PC-3 (cell line): ENCODE measurements at regions not wholly inside any gene's neighbourhood (a gene's known extent, or its start where the extent isn't known, plus 50 kb on each side); places are given as distances from the start of the nearest gene placed in this dataset.
"Not testable (repeated sequence)": the region's sequence is repeated elsewhere in the genome, so short reads cannot be mapped to it uniquely, and the experiment has no call there.

Experiments used
- ATAC-seq: fragments of 200-7000 bp; cut with Tn5 transposase; 2 replicates; pipeline ENCODE4 v1.9.1; 2020; ENCODE audit warnings: mild to moderate bottlenecking, moderate library complexity
- BruUV-seq: library from RNA; stranded (reverse); fragments of 400-500 nt; replicated peaks from 2 replicates; lab custom pipeline; 2021; lab: Mats Ljungman, UMichigan
- CTCF ChIA-PET: fragments of 300-600 bp; sonication (Branson Sonifier 250); formaldehyde crosslinking; loops from one replicate; lab custom pipeline; 2022; ENCODE audit warnings: antibody characterized with exemption; lab: Charles Lee
- POLR2A ChIA-PET: fragments of 300-600 bp; sonication (Branson Sonifier 250); formaldehyde crosslinking; loops from one replicate; lab custom pipeline; 2022; ENCODE audit warnings: antibody characterized with exemption; ENCODE audit not compliant: unreplicated experiment; lab: Charles Lee
- DNase-seq: peaks from one replicate; pipeline ENCODE4 v3.0.0-alpha.2; 2015
- H2AFZ ChIP-seq: fragments of 300-600 bp; sonication (generic); 2 replicates; pipeline ENCODE4 v1.6.0; 2016; ENCODE audit warnings: antibody characterized with exemption, low read length
- H3F3A ChIP-seq: fragments of 300-600 bp; sonication (generic); one replicate; pipeline ENCODE4 v1.6.0; 2017; ENCODE audit warnings: antibody characterized with exemption, low read length, control low read depth, mild to moderate bottlenecking; ENCODE audit not compliant: unreplicated experiment
- H3K27ac ChIP-seq: fragments of 300-600 bp; sonication (generic); 2 replicates; pipeline ENCODE4 v1.5.1; 2016; ENCODE audit warnings: mild to moderate bottlenecking, low read length
- H3K27me3 ChIP-seq: fragments of 300-600 bp; sonication (generic); 2 replicates; pipeline ENCODE4 v1.6.1; 2016; ENCODE audit warnings: low read length, mixed read lengths
- H3K36me3 ChIP-seq: fragments of 300-600 bp; sonication (generic); 2 replicates; pipeline ENCODE4 v1.6.1; 2016; ENCODE audit warnings: low read depth, mixed run types, low read length, mixed read lengths
- H3K4me1 ChIP-seq: fragments of 300-600 bp; sonication (generic); 2 replicates; pipeline ENCODE4 v1.5.1; 2016; ENCODE audit warnings: low read length; ENCODE audit not compliant: insufficient read depth
- H3K4me2 ChIP-seq: fragments of 300-600 bp; sonication (generic); 2 replicates; pipeline ENCODE4 v1.6.0; 2016; ENCODE audit warnings: low read length
- H3K4me3 ChIP-seq: fragments of 300-600 bp; sonication (generic); 2 replicates; pipeline ENCODE4 v1.5.1; 2016; ENCODE audit warnings: mild to moderate bottlenecking, low read length, mixed read lengths
- H3K79me2 ChIP-seq: fragments of 300-600 bp; sonication (generic); 2 replicates; pipeline ENCODE4 v1.6.1; 2017; ENCODE audit warnings: low read length, mixed read lengths
- H3K9ac ChIP-seq: fragments of 300-600 bp; sonication (generic); 2 replicates; pipeline ENCODE4 v1.6.0; 2016; ENCODE audit warnings: mild to moderate bottlenecking, low read length
- H3K9me2 ChIP-seq: fragments of 300-600 bp; sonication (generic); replicated peaks from 2 replicates; pipeline ENCODE4 v1.6.1; 2016; ENCODE audit warnings: mixed run types, low read length, mixed read lengths
- H3K9me3 ChIP-seq: fragments of 300-600 bp; sonication (generic); 2 replicates; pipeline ENCODE4 v1.6.1; 2016; ENCODE audit warnings: low read length, mixed read lengths
- H4K20me1 ChIP-seq: fragments of 300-600 bp; sonication (generic); 2 replicates; pipeline ENCODE4 v1.6.1; 2016; ENCODE audit warnings: low read length, mixed read lengths
- EZH2 ChIP-seq: fragments of 300-600 bp; sonication (generic); IDR thresholded peaks from one replicate; pipeline ENCODE4 v1.6.1; 2017; ENCODE audit warnings: antibody characterized with exemption, mild to moderate bottlenecking, low read length; ENCODE audit not compliant: unreplicated experiment
- EZH2phosphoT487 ChIP-seq: fragments of 300-600 bp; sonication (generic); IDR thresholded peaks from 2 replicates; pipeline ENCODE4 v1.6.1; 2018; ENCODE audit warnings: mild to moderate bottlenecking, antibody characterized with exemption, low read length, borderline replicate concordance
- intact Hi-C: fragments of 100-400 bp; cut with micrococcal nuclease; formaldehyde crosslinking; loops from 2 replicates; pipeline ENCODE4 v1.9.0; 2023
- TF ChIP-seq, protein P1 (sequence below): fragments of 300-600 bp; sonication (generic); conservative IDR thresholded peaks from 2 replicates; pipeline ENCODE4 v1.5.1; 2017; ENCODE audit warnings: antibody characterized with exemption, low read depth, mild to moderate bottlenecking, low read length

DNA sequence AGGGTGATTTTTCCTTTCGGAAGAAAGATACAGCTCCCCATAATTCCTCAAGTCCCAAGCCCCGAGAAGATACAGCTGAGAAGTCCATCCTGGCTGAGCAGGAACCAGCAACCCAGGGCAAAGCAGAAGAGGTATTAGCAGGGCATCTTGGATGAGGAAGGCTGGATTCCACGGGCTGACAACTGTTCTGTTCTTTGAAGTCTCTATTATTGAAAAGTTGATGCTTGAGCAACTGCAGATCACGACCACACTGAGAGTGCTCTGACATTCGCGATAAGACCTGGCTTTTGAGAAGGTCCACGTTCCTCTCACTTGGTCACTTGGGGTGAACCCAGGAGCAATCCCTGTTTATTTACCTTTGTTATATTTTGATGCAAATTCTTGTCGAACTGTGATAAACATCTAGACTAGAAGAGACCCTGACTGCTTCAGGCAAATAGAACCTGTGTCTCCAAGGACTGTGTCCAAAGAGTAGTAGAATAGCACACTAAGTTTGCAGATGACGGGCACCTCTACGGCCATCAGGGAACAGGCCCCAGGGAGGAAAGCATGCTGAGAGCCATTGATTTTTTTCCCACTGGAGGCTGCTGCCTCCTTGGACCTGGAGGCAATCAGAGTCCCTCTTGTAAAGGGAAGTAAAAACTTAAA, 133.1 kb downstream of the ARL4C start:
- peak overlapping the region; percentile 54 for H2AFZ ChIP-seq
- no TSS peak for BruUV-seq
- peak overlapping the region; percentile 90 for H3K27ac ChIP-seq
- no peaks in the 10 kb centered on the region for H3K27me3 ChIP-seq
- POLR2A ChIA-PET: interaction anchor here (0.8 kb wide), 1 partner anchor 55 kb away, joined by 3 read pairs; no protein-coding TSS in a partner anchor
- no peaks in the 10 kb centered on the region for H4K20me1 ChIP-seq
- ATAC-seq (no peak), DNase-seq (no peak)
- H3K4me1 ChIP-seq: peaks cover 64% of the 10 kb centered on the region
- H3K9ac ChIP-seq: peak overlapping the region; percentile 51
- H3K79me2 ChIP-seq: no peaks in the 10 kb centered on the region
- no peak for TF ChIP-seq EZH2
- TF ChIP-seq EZH2phosphoT487: no peak
- TF ChIP-seq, protein P1, sequence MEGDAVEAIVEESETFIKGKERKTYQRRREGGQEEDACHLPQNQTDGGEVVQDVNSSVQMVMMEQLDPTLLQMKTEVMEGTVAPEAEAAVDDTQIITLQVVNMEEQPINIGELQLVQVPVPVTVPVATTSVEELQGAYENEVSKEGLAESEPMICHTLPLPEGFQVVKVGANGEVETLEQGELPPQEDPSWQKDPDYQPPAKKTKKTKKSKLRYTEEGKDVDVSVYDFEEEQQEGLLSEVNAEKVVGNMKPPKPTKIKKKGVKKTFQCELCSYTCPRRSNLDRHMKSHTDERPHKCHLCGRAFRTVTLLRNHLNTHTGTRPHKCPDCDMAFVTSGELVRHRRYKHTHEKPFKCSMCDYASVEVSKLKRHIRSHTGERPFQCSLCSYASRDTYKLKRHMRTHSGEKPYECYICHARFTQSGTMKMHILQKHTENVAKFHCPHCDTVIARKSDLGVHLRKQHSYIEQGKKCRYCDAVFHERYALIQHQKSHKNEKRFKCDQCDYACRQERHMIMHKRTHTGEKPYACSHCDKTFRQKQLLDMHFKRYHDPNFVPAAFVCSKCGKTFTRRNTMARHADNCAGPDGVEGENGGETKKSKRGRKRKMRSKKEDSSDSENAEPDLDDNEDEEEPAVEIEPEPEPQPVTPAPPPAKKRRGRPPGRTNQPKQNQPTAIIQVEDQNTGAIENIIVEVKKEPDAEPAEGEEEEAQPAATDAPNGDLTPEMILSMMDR: no peak
- CTCF ChIA-PET: interaction anchor here (0.7 kb wide), 1 partner anchor 74 kb away, joined by 3 read pairs; no protein-coding TSS in a partner anchor
- no peaks in the 10 kb centered on the region for H3K9me3 ChIP-seq
- H3K36me3 ChIP-seq: no peaks in the 10 kb centered on the region
- intact Hi-C loops: loop anchor here (1.0 to 5.0 kb wide), 4 partner anchors 56 to 386 kb away; no protein-coding TSS in a partner anchor
- H3K4me3 ChIP-seq: peak overlapping the region; percentile 40
- H3F3A ChIP-seq: peaks cover 6% of the 10 kb centered on the region
- H3K4me2 ChIP-seq: peak overlapping the region; percentile 52
- no peaks in the 10 kb centered on the region for H3K9me2 ChIP-seq

DNA sequence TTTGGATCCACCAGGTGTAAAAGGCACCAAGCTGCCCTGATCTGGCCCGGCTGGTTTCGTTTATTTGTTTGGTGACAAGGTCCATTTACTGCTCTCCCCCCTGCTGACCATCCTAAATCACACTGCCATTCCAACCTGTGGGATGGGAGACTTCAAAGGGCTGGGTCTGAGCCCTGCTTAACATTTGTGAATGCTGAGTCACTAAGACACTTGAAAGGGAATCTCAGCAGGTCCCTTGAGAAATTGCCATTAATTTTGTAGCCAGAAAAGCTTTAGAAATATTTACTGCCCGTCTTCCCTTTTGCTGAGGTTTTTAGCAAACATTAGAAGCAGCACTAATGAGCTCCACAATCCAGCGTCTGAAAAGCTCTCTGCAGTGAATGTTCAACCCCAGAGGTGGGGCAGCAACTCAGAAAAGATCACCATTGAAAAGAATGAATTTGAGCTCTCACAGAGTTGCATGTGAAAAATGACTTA, 133.8 kb downstream of the ARL4C start:
- CTCF ChIA-PET: interaction anchor here (0.7 kb wide), 1 partner anchor 73 kb away, joined by 3 read pairs; no protein-coding TSS in a partner anchor
- no peaks in the 10 kb centered on the region for H3K79me2 ChIP-seq
- TF ChIP-seq EZH2phosphoT487 (no peak), EZH2 (no peak)
- TF ChIP-seq, protein P1: no peak
- intact Hi-C loops: loop anchor here (1.0 to 5.0 kb wide), 4 partner anchors 56 to 386 kb away; no protein-coding TSS in a partner anchor
- H4K20me1 ChIP-seq: no peaks in the 10 kb centered on the region
- no peaks in the 10 kb centered on the region for H3K9me3 ChIP-seq
- H3K4me1 ChIP-seq: peaks cover 57% of the 10 kb centered on the region
- peak; percentile 92 for ATAC-seq
- POLR2A ChIA-PET: interaction anchor here (0.6 to 0.8 kb wide), 2 partner anchors 54 to 665 kb away, joined by 3 to 7 read pairs; no protein-coding TSS in a partner anchor
- H3K27me3 ChIP-seq: no peaks in the 10 kb centered on the region
- no peaks in the 10 kb centered on the region for H3K9me2 ChIP-seq
- H3K36me3 ChIP-seq: no peaks in the 10 kb centered on the region
- peak overlapping the region; percentile 52 for H3K4me2 ChIP-seq
- BruUV-seq: no TSS peak
- DNase-seq: peak; percentile 95
- peaks cover under 1% of the 10 kb centered on the region for H3F3A ChIP-seq
- peak overlapping the region; percentile 40 for H3K4me3 ChIP-seq
- H3K27ac ChIP-seq: peak overlapping the region; percentile 90
- H2AFZ ChIP-seq: peak overlapping the region; percentile 54
- H3K9ac ChIP-seq: peak overlapping the region; percentile 59

GRCh38 chr2:234360313-234360975, 136.4 kb downstream of the ARL4C start:
- H4K20me1 ChIP-seq, H2AFZ ChIP-seq, H3F3A ChIP-seq, H3K27me3 ChIP-seq, POLR2A ChIA-PET, H3K79me2 ChIP-seq, BruUV-seq, H3K9ac ChIP-seq, H3K9me3 ChIP-seq, H3K4me3 ChIP-seq, H3K9me2 ChIP-seq, H3K36me3 ChIP-seq: not testable (repeated sequence)
- CTCF ChIA-PET: interaction anchor here (0.6 kb wide), 1 partner anchor 9 kb away, joined by 3 read pairs; no protein-coding TSS in a partner anchor
- peak; percentile 15; the same call in 1 of the 2 replicates for ATAC-seq
- Histone ChIP-seq H3K27ac (peak overlapping the region; percentile 3; the same call in 1 of the 2 replicates), H3K4me2 (0 out of 2 replicates have a peak overlapping the region, but pooled peaks have one; percentile 6), H3K4me1 (peaks cover 37% of the 10 kb centered on the region)
- intact Hi-C loops: loop anchor here (5.0 kb wide), 2 partner anchors 53 to 383 kb away; no protein-coding TSS in a partner anchor
- DNase-seq: peak; percentile 63
